ENCODE measurements at regions not wholly inside any gene's neighbourhood (a gene's known extent, or its start where the extent isn't known, plus 50 kb on each side); places are given as distances from the start of the nearest gene placed in this dataset.
A peak's percentile ranks its signal among the peaks of the same experiment; 100 is the strongest.

- H3K4me3 ChIP-seq = no peak overlapping the region
- no peaks in the 10 kb centered on the region for H3F3A ChIP-seq (ENCODE audit: insufficient read depth, low read depth)
- POLR2A ChIA-PET (ENCODE audit: unreplicated experiment) = no interaction called here
- no peak overlapping the region for H3K4me2 ChIP-seq
- no peaks in the 10 kb centered on the region for H4K20me1 ChIP-seq (ENCODE audit: insufficient read depth)
- no peak for DNase-seq
- TF ChIP-seq, protein P1, sequence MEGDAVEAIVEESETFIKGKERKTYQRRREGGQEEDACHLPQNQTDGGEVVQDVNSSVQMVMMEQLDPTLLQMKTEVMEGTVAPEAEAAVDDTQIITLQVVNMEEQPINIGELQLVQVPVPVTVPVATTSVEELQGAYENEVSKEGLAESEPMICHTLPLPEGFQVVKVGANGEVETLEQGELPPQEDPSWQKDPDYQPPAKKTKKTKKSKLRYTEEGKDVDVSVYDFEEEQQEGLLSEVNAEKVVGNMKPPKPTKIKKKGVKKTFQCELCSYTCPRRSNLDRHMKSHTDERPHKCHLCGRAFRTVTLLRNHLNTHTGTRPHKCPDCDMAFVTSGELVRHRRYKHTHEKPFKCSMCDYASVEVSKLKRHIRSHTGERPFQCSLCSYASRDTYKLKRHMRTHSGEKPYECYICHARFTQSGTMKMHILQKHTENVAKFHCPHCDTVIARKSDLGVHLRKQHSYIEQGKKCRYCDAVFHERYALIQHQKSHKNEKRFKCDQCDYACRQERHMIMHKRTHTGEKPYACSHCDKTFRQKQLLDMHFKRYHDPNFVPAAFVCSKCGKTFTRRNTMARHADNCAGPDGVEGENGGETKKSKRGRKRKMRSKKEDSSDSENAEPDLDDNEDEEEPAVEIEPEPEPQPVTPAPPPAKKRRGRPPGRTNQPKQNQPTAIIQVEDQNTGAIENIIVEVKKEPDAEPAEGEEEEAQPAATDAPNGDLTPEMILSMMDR (conservative IDR thresholded peaks at IDR 0.05) = no peak
- no peak for TF ChIP-seq EZH2 (IDR thresholded peaks at IDR 0.05; ENCODE audit: low read depth)
- H3K36me3 ChIP-seq (ENCODE audit: low read depth) = no peaks in the 10 kb centered on the region
- no peaks in the 10 kb centered on the region for H3K79me2 ChIP-seq (ENCODE audit: low read depth)
- no TSS peak for BruUV-seq (replicated peaks)
- CTCF ChIA-PET = no interaction called here
- no peaks in the 10 kb centered on the region for H3K4me1 ChIP-seq (replicated peaks; ENCODE audit: insufficient read depth)
- intact Hi-C loops (cut with micrococcal nuclease; ENCODE audit: unreplicated experiment) = no loop called here
- H2AFZ ChIP-seq = no peak overlapping the region
- H3K9me3 ChIP-seq (ENCODE audit: insufficient read depth, low read depth) = no peaks in the 10 kb centered on the region
- H3K27ac ChIP-seq = no peak overlapping the region
- H3K9me2 ChIP-seq (ENCODE audit: insufficient read depth) = peaks cover under 1% of the 10 kb centered on the region; the same call in 1 of the 2 replicates
- H3K27me3 ChIP-seq (ENCODE audit: insufficient read depth, low read depth) = no peaks in the 10 kb centered on the region
Measured at GRCh38 chr7:53996876-53997275, 545.3 kb upstream of the VSTM2A start.

GRCh38 chr7:54014765-54015164 lies 527.4 kb upstream of the VSTM2A start:
- BruUV-seq (replicated peaks) = no TSS peak
- intact Hi-C loops (cut with micrococcal nuclease; ENCODE audit: unreplicated experiment) = no loop called here
- TF ChIP-seq, protein P1 (conservative IDR thresholded peaks at IDR 0.05) = no peak
- no peak for TF ChIP-seq EZH2 (IDR thresholded peaks at IDR 0.05; ENCODE audit: low read depth)
- Histone ChIP-seq H3F3A (ENCODE audit: insufficient read depth, low read depth) (no peaks in the 10 kb centered on the region), H3K9me3 (ENCODE audit: insufficient read depth, low read depth) (no peaks in the 10 kb centered on the region), H3K36me3 (ENCODE audit: low read depth) (no peaks in the 10 kb centered on the region), H3K79me2 (ENCODE audit: low read depth) (no peaks in the 10 kb centered on the region), H4K20me1 (ENCODE audit: insufficient read depth) (no peaks in the 10 kb centered on the region), H3K9me2 (ENCODE audit: insufficient read depth) (no peaks in the 10 kb centered on the region), H3K27ac (no peak overlapping the region), H3K4me1 (replicated peaks; ENCODE audit: insufficient read depth) (no peaks in the 10 kb centered on the region), H3K27me3 (ENCODE audit: insufficient read depth, low read depth) (no peaks in the 10 kb centered on the region), H3K4me2 (no peak overlapping the region), H3K4me3 (no peak overlapping the region), H2AFZ (no peak overlapping the region)
- DNase-seq = no peak
- ChIA-PET CTCF (no interaction called here), POLR2A (ENCODE audit: unreplicated experiment) (no interaction called here)

DNA sequence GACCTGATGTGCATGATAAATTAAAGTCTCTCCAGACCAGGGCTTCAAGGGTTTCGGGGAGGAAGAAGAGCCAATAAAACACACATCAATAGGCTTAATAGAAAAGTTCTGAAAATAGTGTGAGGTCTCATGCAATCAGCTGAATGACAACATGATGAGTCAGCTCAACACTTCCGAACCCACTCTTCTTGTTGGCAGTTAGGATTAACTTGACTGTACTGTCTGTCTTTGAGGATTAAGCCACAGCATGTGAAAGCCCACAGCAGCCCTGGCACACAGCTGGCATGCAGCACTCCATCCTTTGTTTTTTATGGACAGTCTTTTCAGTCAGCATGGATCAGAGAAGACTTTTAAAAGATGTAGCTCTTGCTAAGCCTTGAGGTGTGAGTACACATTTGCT lies 526.9 kb upstream of the VSTM2A start:
- Histone ChIP-seq H3K27ac (no peak overlapping the region), H2AFZ (no peak overlapping the region; the same call in 1 of the 2 replicates), H3K36me3 (ENCODE audit: low read depth) (no peaks in the 10 kb centered on the region), H3K27me3 (ENCODE audit: insufficient read depth, low read depth) (no peaks in the 10 kb centered on the region), H3F3A (ENCODE audit: insufficient read depth, low read depth) (no peaks in the 10 kb centered on the region), H3K4me2 (no peak overlapping the region), H3K79me2 (ENCODE audit: low read depth) (no peaks in the 10 kb centered on the region), H3K4me1 (replicated peaks; ENCODE audit: insufficient read depth) (no peaks in the 10 kb centered on the region), H4K20me1 (ENCODE audit: insufficient read depth) (no peaks in the 10 kb centered on the region), H3K9me3 (ENCODE audit: insufficient read depth, low read depth) (no peaks in the 10 kb centered on the region), H3K4me3 (no peak overlapping the region), H3K9me2 (ENCODE audit: insufficient read depth) (no peaks in the 10 kb centered on the region)
- TF ChIP-seq, protein P1 (conservative IDR thresholded peaks at IDR 0.05) = no peak
- no peak for TF ChIP-seq EZH2 (IDR thresholded peaks at IDR 0.05; ENCODE audit: low read depth)
- ChIA-PET POLR2A (ENCODE audit: unreplicated experiment) (no interaction called here), CTCF (no interaction called here)
- DNase-seq = peak in 1 of 2 experiments; percentile 50
- no TSS peak for BruUV-seq (replicated peaks)
- intact Hi-C loops (cut with micrococcal nuclease; ENCODE audit: unreplicated experiment) = no loop called here
